ENCODE measurements at regions not wholly inside any gene's neighbourhood (a gene's known extent, or its start where the extent isn't known, plus 50 kb on each side); places are given as distances from the start of the nearest gene placed in this dataset.

GRCh38 chr4:59956366-59956765, 1243.8 kb upstream of the ADGRL3 start:
- TF ChIP-seq YY1 (IDR thresholded peaks at IDR 0.05; ENCODE audit: low read depth) = no peak

GRCh38 chr4:59960143-59960542, 1240.0 kb upstream of the ADGRL3 start:
- no peak for TF ChIP-seq EGR1 (IDR thresholded peaks at IDR 0.05)
- TF ChIP-seq CEBPB (IDR thresholded peaks at IDR 0.05) = no peak
- no peak for TF ChIP-seq EP300 (IDR thresholded peaks at IDR 0.05; ENCODE audit: borderline replicate concordance)
- TF ChIP-seq TCF12 (IDR thresholded peaks at IDR 0.05; ENCODE audit: low read depth) = no peak
- TF ChIP-seq YY1 (IDR thresholded peaks at IDR 0.05; ENCODE audit: low read depth) = no peak

GRCh38 chr4:59966758-59967157, 1233.4 kb upstream of the ADGRL3 start:
- TF ChIP-seq RAD21 (IDR thresholded peaks at IDR 0.05; ENCODE audit: low read depth) (no peak), TEAD4 (IDR thresholded peaks at IDR 0.05) (no peak), ZBTB7A (IDR thresholded peaks at IDR 0.05; ENCODE audit: low read depth) (no peak), EGR1 (IDR thresholded peaks at IDR 0.05) (no peak), YY1 (IDR thresholded peaks at IDR 0.05; ENCODE audit: low read depth) (no peak), USF1 (IDR thresholded peaks at IDR 0.05) (no peak), TAF1 (IDR thresholded peaks at IDR 0.05; ENCODE audit: low read depth) (no peak), TCF12 (IDR thresholded peaks at IDR 0.05; ENCODE audit: low read depth) (no peak), MAX (IDR thresholded peaks at IDR 0.05) (no peak), CREB1 (IDR thresholded peaks at IDR 0.05; ENCODE audit: low read depth) (no peak), NFIC (IDR thresholded peaks at IDR 0.05) (no peak), EP300 (IDR thresholded peaks at IDR 0.05; ENCODE audit: borderline replicate concordance) (no peak), FOXM1 (IDR thresholded peaks at IDR 0.05; ENCODE audit: borderline replicate concordance, low read depth) (no peak), CEBPB (IDR thresholded peaks at IDR 0.05) (no peak), REST (IDR thresholded peaks at IDR 0.05; ENCODE audit: low read depth) (no peak)

GRCh38 chr4:59968796-59969195, 1231.3 kb upstream of the ADGRL3 start:
- no peak for TF ChIP-seq MAX (IDR thresholded peaks at IDR 0.05)
- no peak for TF ChIP-seq RAD21 (IDR thresholded peaks at IDR 0.05; ENCODE audit: low read depth)
- TF ChIP-seq ZBTB7A (IDR thresholded peaks at IDR 0.05; ENCODE audit: low read depth) = no peak
- TF ChIP-seq REST (IDR thresholded peaks at IDR 0.05; ENCODE audit: low read depth) = no peak
- TF ChIP-seq FOXM1 (IDR thresholded peaks at IDR 0.05; ENCODE audit: borderline replicate concordance, low read depth) = no peak
- TF ChIP-seq USF1 (IDR thresholded peaks at IDR 0.05) = no peak
- TF ChIP-seq CEBPB (IDR thresholded peaks at IDR 0.05) = no peak
- no peak for TF ChIP-seq TAF1 (IDR thresholded peaks at IDR 0.05; ENCODE audit: low read depth)

- TF ChIP-seq YY1 (IDR thresholded peaks at IDR 0.05; ENCODE audit: low read depth) = no peak
These were observed 1230.2 kb upstream of the ADGRL3 start for GRCh38 chr4:59969909-59970308.

GRCh38 chr4:59971952-59972351, 1228.2 kb upstream of the ADGRL3 start:
- TF ChIP-seq USF1 (IDR thresholded peaks at IDR 0.05) (no peak), TCF12 (IDR thresholded peaks at IDR 0.05; ENCODE audit: low read depth) (no peak), RAD21 (IDR thresholded peaks at IDR 0.05; ENCODE audit: low read depth) (no peak), ZBTB7A (IDR thresholded peaks at IDR 0.05; ENCODE audit: low read depth) (no peak), CREB1 (IDR thresholded peaks at IDR 0.05; ENCODE audit: low read depth) (no peak)

- no peak for TF ChIP-seq USF1 (IDR thresholded peaks at IDR 0.05)
- no peak for TF ChIP-seq EGR1 (IDR thresholded peaks at IDR 0.05)
- TF ChIP-seq EP300 (IDR thresholded peaks at IDR 0.05; ENCODE audit: borderline replicate concordance) = no peak
- no peak for TF ChIP-seq FOXM1 (IDR thresholded peaks at IDR 0.05; ENCODE audit: borderline replicate concordance, low read depth)
- no peak for TF ChIP-seq REST (IDR thresholded peaks at IDR 0.05; ENCODE audit: low read depth)
- TF ChIP-seq CEBPB (IDR thresholded peaks at IDR 0.05) = no peak
- TF ChIP-seq RAD21 (IDR thresholded peaks at IDR 0.05; ENCODE audit: low read depth) = no peak
- no peak for TF ChIP-seq TEAD4 (IDR thresholded peaks at IDR 0.05)
- no peak for TF ChIP-seq YY1 (IDR thresholded peaks at IDR 0.05; ENCODE audit: low read depth)
These were observed 1226.6 kb upstream of the ADGRL3 start for GRCh38 chr4:59973492-59973891.

Data from Ishikawa (cell line).